COLO668 (cell line): ENCODE measurements at regions not wholly inside any gene's neighbourhood (a gene's known extent, or its start where the extent isn't known, plus 50 kb on each side); places are given as distances from the start of the nearest gene placed in this dataset.

Experiments
- DNase-seq: peaks from one replicate; lab custom pipeline; 2025; ENCODE audit not compliant: unreplicated experiment; lab: John Stamatoyannopoulos, UW

DNA sequence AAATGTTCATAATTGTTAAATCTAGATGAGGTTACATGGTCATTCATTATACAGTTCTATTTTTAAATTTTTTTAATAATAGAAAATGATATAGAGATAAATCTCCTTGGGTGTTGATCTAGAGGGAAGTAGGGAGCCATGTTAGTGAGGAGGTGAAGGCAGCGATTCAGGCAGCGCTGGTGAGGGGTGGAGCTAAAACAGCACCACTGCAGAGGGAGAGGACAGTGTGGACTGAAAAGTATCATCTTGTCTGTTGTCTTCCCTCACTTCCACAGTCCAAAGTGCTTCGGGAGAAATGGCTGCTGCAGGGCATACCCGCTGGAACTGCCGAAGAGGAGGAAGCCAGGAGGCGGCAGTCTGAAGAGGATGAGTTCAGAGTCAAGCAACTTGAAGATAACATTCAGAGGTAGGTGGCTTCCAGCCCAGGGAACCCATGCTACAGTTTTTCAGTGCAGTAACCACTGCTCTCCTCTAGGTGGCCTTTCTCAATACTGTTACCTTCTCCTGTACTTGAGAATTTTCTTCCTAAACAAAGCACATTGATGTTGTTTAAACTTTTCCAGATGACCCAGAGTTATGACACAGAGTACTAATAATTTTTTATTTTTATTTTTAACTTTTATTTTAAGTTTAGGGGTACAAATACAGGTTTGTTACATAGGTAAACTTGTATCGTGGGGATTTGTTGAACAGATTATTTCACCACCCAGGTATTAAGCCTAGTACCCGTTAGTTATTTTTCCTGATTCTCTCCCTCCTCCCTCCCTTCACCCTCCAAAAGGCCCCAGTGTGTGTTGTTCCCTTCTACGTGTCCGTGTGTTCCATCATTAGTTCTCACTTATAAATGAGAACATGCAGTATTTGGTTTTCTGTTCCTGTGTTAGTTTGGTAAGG lies 100.5 kb downstream of the PALM2AKAP2 start:
- DNase-seq: no peak

DNA sequence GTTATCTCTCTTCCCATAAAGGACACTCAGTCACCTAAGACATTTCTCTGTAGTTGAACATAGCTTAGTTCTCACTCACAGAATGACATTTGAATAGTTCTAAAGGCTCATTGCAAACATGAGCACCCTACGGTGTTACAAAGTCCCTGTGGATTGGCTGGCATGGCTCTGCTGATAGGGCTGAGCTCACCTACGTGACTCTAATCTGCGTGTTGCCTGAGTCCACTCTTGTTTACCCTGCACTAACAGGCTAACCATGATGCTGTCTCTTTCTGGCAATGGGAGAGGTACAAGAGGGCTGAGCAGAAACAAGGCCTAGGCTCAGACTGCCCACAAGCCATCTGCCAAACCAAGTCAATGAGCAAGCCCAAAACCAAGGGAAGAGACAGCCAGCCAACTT lies 103.6 kb downstream of the PALM2AKAP2 start:
- no peak for DNase-seq

DNA sequence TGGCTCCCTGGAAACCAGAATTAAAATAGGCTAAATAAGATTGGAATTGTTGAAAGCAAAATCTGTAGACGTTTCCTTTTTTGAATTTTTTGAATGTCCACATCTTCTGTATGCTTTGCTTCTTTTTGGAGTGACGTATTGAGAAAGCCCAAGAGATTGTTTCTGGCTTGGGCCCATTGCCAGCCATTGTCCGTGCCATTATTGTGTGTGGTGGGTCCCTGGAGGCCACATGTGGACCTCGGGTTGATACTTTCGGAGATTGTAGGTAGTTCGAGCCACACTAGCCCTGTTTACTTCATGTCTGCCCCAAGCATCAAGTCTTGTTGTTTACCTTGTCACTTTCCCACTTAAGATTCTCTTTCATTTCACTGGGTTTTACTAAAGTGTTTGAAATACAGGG lies 106.0 kb downstream of the PALM2AKAP2 start:
- DNase-seq: no peak

DNA sequence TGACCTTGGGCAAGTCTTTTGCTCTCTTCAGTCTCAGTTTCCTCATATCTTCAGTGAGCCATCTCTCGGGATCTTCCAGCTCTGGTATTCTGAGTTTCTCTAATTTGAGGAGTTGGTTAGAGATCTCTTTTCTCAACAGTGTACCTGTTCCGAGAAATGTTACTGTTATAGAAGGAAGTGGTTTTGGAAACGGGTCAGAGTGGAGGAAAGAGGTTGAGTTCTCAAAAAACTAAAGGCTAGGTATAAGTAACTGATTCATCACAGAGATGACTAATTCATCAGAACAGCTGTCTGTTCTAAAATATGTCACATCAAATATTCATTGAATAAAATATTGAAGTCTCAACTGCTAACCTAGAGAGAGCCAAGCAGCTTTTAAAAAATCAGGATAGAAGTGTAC lies 106.6 kb downstream of the PALM2AKAP2 start:
- DNase-seq: no peak

DNA sequence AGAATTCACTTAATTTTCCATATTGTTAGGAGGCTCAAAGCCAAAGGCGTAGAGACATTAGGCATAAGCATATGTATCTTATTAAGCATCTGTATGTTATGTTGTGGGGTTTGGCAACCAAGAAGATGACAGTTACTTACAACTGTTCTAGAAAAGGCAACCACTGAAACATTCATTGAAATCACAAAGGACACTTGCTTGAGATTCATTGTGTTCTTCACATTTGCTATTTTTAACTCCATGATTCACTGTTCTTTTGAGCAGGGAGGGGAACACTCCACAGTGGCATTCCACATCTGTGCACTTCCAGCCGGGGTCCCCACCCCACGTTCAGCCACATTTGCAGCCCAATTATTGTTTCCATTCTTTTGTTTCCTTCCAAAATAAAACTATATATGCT lies 107.1 kb downstream of the PALM2AKAP2 start:
- DNase-seq: no peak

DNA sequence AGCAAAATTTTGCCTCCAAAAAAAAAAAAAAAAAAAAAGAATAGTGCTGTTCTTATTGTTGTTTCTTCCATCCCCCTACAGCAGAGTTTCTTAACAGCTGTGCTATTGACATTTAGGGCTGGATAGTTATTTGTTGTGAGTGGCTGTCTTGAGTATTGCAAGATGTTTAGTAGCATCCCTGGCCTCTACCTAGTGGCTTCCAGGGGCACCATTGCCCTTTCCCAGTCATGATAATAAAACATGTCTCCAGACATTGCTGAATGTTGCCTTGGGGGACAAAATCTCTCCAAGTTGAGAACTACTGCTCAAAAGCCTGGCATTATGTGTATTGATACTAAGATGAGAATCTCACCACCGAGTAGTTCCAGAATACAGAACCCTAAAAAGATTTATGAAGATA lies 108.7 kb downstream of the PALM2AKAP2 start:
- DNase-seq: no peak

DNA sequence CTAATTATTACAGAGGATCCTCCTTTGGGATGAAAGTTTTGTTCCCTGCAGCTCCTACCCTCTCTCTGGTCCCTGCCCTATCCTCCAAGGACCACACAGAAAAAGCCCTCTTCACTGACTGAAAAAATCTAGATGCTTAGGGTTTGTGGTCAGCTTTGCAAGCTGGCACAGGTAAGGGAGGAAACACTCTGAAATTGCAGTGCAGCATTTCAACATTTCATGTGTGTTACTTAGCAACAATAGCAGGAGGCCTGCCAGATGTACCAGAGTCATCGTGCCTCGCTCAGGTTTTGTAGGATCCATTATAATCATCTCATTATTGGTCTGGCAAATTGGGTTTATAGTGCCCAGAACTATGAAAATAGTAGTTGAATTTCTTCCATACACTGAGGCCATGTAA lies 109.5 kb downstream of the PALM2AKAP2 start:
- no peak for DNase-seq

DNA sequence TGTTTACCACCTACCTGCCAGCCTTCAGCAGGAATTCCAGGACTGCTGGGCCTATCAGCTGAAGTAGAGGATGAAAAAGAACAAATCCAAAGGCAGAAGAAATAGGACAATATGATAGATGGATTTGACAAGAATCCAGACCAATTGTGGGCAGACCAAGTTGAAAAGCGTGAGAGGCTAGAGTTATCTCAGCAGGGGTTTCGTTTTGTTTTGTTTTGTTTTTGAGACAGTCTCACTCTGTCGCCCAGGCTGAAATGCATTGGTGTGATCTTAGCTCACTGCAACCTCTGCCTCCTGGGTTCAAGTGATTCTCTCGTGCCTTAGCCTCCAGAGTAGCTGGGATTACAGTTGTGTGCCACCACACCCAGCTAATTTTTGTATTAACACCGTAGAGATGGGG lies 113.2 kb downstream of the PALM2AKAP2 start:
- no peak for DNase-seq

DNA sequence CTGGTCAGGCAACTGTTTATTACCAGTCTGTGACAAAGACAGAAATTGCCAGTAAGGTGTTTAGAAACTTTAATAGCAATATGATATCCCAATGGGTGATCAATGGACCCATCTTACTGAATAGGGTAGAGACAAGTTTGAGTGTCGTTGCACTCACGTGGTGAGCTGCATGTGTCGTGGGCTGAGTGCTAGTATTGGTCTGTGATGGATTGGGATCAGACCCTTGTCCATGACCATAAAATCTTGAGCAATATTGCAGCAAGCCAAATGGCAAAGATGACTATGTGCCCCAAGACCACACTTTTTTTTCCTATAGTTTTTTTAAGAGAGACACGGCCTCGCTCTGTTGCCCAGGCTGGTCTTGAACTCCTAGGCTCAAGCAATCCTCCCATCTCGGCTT lies 114.5 kb downstream of the PALM2AKAP2 start:
- DNase-seq: no peak

DNA sequence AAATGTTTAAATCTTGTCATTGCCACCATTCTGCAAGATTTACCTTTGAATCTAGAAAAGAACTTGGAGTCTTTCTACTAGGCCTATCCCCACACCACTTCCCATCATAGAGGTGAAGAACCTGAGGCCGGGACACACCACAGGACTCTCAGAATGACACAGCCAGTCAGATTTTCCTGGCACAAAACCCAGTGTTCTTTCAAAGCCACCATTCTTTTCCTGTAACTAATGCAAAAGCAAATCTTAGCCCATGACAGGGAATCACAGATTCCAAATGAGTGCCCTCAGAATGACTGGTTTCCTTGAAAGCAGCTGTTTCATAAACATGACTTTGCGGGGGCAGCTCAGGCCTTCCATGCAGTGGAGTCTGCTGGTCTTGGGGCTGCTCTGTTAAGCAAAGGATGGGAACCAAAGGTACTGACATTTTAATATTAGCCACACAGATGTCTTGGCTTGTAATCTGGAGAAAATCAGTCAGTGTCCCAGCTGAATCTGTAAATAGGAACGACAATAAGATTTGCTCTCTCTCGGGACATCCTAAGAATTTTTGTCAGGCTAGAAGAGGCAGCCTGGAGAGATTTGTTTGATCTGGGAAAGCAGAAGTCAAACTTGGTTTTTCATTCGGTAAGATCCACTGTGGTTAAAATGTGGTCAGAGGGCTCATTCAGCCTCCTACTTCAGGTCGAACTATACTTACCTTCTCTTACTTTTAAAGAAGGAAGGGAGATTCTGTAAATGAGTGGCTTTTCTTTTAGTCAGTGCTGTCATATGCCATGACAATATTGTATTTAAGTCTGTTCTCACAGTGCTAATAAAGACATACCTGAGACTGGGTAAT lies 115.1 kb downstream of the PALM2AKAP2 start:
- no peak for DNase-seq

DNA sequence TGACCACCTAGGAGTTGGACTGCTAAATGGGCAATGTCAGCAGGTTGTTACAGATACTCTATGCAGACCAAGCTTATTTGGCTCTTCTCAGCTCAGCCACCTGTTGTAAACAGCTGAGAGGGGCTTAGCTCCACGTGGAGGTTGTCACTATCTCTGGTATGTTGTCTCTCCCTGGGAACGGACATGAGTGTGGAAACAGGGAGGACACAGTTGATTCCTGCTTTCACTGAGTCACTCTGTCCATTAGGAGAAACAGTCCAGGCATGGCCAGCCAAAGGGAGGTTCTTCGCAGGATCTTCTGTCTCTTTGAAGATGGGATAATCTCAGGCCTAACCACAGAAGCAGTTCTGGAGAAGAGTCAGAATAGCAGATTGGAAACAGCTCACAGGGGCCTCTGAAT lies 121.2 kb downstream of the PALM2AKAP2 start:
- no peak for DNase-seq

DNA sequence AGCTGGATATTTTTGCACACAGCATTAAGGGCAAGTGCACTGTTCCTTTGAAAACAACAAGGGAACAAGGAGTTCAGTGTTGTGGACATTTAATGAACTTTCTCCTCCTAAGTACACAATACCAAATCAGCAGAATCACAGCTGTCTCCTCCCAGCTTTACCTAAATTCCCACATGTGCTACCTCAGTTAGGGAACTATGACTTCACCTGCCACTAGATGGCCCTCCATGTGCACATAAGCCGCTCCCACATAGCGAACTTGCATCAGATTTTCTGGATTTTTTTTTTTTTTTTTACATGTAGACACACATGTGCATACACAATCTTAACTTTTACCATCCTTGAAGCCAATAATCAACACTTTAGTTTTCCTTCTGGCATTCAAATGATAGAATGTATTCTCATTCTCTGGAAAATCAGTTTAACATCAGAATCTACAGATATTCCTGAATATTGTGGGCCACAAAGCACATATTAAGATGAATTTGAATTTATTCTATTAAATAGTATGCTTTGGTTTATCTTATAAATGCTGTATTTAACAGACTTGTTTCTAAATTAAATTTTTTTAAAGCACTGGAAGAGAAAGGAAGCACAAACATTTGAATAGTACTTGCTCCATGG lies 123.6 kb downstream of the PALM2AKAP2 start:
- DNase-seq: peak; percentile 44

DNA sequence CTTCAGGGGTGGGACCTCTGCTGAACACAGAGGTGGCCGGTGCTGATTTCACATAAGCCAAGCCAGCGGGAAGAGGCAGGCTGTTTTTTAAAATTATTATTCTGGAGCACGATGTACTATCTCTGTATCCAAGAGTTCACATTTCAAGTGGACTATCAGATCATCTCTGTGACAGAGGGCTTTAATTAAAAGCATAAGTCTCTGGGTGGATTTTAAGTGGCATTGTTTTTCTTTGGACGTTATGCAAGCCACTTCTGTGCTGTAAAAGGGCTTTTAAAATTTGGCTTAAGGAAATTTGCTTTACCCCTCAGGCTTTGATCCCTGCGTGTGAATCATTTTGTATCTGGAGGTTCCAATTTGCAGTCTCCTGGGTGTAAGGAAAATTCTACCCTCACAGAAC lies 124.7 kb downstream of the PALM2AKAP2 start:
- no peak for DNase-seq

DNA sequence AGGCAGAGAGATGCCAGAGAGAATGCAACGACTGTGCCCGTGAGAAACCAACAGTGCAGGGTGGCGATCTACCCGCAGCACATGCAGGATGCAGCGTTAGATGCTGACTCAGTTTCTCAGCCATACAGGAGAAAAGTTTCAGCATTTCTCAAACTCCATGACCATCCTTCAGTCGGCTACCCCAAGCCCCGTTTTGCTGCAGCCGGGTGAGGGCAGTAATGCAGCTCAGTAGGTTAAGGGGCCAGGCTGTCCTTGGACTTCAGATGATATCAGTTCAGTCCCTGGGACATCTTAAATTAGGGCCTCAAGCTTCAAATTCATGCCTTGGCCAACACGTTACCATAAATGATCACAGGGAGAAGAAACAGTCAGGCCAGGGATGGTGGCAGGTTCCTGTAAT lies 125.5 kb downstream of the PALM2AKAP2 start:
- no peak for DNase-seq

DNA sequence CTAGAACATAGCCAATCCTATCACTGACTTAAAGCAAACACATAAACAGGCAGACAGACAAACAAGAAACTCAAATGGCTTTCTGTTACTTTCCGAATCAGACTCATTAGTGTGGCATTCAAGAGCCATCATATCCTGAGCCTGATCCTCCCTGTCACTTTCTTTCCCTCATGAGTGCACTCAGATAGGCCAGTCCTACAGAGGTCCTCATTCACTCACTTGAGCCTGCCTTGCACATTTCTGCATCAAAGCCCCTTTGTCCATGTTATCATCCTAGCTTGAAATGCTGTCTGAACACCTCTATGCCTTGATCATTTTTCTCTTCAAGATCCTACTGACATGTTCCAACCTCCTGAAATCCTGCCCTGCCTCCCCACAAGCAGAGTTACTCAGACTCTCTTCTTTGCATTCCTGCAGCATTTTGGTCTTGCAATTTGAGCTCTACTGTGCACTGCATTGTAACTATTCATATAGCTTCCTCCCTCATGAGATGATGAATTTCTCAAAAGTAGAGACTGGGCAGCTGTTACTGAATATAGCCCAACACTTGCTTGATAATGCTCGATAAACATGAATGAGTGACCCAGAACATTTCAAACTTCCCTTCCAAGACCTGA lies 126.9 kb downstream of the PALM2AKAP2 start:
- no peak for DNase-seq

DNA sequence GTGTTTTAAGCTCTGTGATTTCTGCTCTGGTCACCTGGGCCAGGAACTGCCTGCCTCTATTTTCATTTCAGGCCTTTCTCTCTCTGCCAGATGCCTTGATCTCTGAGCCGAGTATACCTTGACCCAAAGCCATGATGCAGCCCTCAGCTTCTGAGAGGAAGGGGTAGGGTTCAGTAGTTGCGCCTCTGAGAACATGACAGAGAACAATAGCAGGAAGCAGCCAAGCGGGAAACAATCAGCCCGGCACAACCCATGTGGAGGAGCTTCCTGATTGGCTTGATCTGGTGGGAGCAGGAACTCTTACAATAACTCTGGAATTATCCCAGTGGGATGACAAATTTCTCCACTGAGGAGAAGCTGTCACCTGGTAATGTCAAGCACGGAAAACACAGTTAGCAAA lies 127.4 kb downstream of the PALM2AKAP2 start:
- DNase-seq: no peak

DNA sequence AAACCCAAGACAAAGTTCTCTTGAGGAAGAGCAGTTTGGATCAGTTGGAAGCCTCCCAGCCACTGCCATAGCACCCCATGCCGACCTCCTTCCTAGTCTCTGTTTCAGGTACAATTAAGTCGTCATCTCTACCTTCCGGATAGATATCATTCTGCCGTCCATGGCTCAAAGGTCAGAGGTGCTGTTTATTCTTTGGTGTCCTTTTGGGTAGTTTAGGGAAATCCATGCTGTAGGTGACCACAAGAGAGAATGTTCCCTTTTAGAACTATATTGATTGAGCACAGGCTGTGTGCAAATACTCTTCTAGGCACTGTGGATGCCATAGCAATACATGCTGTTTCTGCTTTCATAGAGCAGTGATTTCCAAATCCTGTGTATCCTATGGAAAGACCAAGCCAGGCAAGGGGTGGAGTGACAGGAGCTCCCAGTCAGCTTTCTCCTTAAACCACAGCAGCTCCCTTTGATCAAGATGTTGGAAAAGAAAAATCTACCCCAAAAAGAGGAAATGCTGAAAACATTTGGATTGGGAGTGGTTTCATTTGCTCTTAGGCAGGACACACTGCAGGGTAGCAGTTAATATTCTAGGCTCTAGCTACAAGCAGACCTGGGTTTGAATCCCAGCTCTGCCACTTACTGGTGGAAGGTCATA lies 127.9 kb downstream of the PALM2AKAP2 start:
- no peak for DNase-seq

DNA sequence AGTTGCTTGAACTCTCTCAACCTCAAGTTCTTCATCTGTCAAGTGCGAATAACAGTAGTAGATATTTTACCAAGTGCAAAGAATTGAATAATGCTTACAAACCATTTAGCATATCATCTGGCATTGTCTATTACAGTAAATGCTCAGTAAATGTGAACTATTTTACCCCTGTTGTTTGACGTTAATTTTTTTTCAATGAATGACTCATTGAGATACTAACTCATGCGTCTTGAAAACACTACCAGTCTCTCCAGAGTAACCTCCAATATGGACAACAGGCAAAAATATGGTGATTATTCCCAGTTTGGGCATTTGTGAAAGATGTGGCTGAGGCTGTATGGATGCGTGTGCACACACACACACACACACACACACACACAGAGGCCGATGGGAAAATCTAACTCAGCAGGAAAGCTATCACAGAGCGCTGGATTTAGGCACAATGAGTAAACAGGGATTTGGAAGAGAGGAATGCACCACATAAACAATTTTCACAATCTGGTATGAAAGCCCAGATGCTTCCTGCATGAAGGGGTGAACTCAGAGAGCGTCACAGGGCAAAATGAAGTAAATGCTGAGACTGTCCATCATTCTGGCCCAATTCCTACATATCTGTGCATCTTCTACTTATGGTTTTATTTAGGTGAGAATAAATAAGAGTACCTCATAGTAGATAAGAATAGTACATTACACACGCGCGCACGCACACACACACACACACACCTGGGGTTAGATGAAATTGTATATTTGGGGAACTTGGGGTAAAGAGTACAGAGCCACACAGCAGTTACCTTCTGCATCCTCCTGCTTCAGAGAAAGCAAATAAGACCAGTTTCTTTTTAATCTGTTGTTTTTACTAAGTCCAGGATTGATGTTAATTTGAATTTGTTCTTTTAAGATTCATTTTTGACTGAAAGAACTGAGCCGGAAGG lies 128.7 kb downstream of the PALM2AKAP2 start:
- DNase-seq: no peak

DNA sequence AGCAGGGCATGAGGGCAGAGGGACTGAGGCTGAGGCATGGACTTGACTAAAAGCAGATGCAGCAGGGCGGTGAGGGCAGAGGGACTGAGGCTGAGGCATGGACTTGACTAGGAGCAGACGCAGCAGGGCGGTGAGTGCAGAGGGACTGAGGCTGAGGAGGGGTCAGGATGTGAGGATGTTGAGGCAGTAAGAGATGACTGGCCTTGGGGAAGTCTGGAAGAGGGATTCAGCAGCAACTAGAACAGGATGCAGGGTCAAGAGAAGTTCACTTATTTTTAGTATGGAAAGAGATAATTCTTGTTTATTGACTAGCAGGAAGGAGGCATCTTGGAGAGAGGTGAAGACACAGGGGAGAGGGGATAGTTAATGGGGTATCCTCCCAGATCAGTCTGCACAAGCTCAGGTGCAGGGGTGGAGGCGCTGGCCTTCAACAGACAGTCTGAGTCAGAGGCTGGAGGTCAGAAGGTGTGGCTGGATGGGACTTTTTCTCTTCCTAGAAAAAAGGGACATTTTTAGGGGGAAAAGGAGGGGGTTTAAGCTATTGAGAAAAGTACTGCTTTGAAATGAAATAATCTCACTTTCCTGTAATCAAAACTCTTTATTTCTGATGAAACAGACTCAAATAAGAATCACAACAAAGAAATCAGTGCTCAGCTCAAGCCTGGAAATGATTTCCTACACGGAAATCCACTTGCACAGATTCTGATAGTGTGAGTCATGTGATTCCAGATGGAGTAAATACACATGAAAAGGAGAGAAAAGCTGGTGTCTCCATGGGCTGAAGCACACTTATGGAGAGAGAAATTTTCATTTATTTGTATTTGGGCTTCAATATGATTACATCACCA lies 130.9 kb downstream of the PALM2AKAP2 start:
- no peak for DNase-seq
